ENCODE measurements at regions not wholly inside any gene's neighbourhood (a gene's known extent, or its start where the extent isn't known, plus 50 kb on each side); places are given as distances from the start of the nearest gene placed in this dataset.
"Not testable (repeated sequence)": the region's sequence is repeated elsewhere in the genome, so short reads cannot be mapped to it uniquely, and the experiment has no call there.

DNA sequence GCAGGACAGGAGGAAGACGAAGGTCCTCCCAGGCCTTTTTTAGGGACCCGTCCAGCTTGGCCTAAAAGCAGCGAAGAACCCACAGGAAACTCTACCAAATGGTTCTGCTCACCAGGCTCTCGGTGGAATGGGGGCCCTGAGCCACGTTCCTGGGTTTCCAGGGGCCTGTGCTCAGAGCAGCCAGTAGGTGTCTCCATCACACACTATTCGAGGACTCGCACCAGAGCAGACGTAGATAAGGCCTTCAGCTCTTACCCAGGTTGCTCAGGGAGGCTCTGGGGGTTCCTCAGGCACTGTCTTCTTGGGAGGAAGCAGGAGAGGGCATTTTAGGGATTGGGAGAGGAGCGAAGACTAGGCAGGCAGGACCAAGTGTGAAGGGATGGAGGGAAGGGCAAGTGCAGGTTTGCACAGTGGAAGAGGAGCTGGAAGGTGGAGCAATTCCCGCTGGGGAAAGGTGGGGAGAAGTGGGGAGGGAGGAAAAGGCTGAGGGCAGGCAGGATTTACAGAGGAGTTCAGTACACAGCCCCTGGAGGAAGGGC is 157.1 kb downstream of the RGS9 start:
- ATAC-seq (ENCODE audit: poor library complexity) (peak; percentile 88), DNase-seq (peak; percentile 32 to 78 (median 50))
- intact Hi-C loops (cut with DNase I, micrococcal nuclease): loop anchor here (1.0 to 10.0 kb wide), 4 partner anchors 262 to 871 kb away; no protein-coding TSS in a partner anchor
- Mint-ChIP-seq H3K27ac (no peak overlapping the region), H3K36me3 (ENCODE audit: low read depth) (no peaks in the 10 kb centered on the region), H3K27me3 (peaks cover 3% of the 10 kb centered on the region), H3K4me1 (ENCODE audit: low read depth) (peaks cover 5% of the 10 kb centered on the region), H3K4me3 (no peak overlapping the region), H3K9me3 (no peaks in the 10 kb centered on the region)
- CTCF ChIA-PET: interaction anchor here (0.6 to 1.7 kb wide), 8 partner anchors 12 to 1439 kb away, joined by 3 to 15 read pairs (median 4); no protein-coding TSS in a partner anchor
- Histone ChIP-seq H3K4me1 (ENCODE audit: insufficient read depth, low read length) (peaks cover 7% of the 10 kb centered on the region), H3K36me3 (ENCODE audit: insufficient read depth, low read length) (no peaks in the 10 kb centered on the region), H3K27me3 (ENCODE audit: control insufficient read depth in 1 of 2, insufficient read depth in 2 of 2, low read length in 2 of 2) (no peaks in the 10 kb centered on the region), H3K4me3 (ENCODE audit: low read length) (no peak overlapping the region), H3K27ac (ENCODE audit: low read depth in 1 of 2, low read length in 2 of 2) (no peak overlapping the region), H3K9me3 (ENCODE audit: control insufficient read depth in 1 of 2, insufficient read depth in 1 of 2, low read length in 2 of 2) (no peaks in the 10 kb centered on the region)
- TF ChIP-seq, protein P1, sequence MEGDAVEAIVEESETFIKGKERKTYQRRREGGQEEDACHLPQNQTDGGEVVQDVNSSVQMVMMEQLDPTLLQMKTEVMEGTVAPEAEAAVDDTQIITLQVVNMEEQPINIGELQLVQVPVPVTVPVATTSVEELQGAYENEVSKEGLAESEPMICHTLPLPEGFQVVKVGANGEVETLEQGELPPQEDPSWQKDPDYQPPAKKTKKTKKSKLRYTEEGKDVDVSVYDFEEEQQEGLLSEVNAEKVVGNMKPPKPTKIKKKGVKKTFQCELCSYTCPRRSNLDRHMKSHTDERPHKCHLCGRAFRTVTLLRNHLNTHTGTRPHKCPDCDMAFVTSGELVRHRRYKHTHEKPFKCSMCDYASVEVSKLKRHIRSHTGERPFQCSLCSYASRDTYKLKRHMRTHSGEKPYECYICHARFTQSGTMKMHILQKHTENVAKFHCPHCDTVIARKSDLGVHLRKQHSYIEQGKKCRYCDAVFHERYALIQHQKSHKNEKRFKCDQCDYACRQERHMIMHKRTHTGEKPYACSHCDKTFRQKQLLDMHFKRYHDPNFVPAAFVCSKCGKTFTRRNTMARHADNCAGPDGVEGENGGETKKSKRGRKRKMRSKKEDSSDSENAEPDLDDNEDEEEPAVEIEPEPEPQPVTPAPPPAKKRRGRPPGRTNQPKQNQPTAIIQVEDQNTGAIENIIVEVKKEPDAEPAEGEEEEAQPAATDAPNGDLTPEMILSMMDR (IDR thresholded peaks at IDR 0.05): peak; percentile 76
- POLR2A ChIA-PET: interaction anchor here (0.8 kb wide), 1 partner anchor 263 kb away, joined by 3 read pairs; no protein-coding TSS in a partner anchor

DNA sequence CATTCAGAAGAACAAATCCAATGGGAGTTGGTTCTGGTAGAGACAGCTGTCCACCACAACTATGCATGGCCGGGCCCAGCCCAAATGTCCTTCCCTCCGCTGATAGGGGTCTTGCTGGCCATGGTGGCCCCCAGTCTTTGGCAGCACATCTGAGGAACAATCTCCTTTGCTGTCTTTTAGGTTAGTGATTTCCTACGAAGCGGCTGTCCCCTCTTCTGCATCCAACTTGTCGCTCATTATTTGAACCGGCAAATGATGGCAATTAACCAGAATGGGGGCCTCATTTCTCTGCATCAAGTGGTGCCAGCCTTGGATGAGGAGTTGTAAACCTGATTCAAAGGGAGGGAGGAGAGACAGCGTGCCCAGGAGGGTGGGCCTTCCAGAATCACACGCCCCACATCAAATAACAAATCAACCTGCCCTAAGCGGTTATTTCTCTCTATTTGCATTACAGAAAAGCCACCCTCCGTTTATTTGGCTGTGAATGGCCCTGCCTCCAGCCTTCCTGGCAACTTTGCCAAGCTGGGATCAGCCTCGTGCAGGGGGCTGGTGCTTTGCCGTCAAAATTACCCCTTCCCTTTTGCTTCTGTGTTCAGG is 156.5 kb downstream of the RGS9 start:
- no peak overlapping the region for H3K27ac Mint-ChIP-seq
- no peaks in the 10 kb centered on the region for H3K36me3 ChIP-seq (ENCODE audit: insufficient read depth, low read length)
- H3K9me3 Mint-ChIP-seq: no peaks in the 10 kb centered on the region
- ChIA-PET CTCF (interaction anchor here (1.0 to 1.7 kb wide), 5 partner anchors 62 to 871 kb away, joined by 3 to 15 read pairs (median 5); no protein-coding TSS in a partner anchor), POLR2A (interaction anchor here (0.8 kb wide), 1 partner anchor 264 kb away, joined by 3 read pairs; no protein-coding TSS in a partner anchor)
- peaks cover 7% of the 10 kb centered on the region for H3K4me1 ChIP-seq (ENCODE audit: insufficient read depth, low read length)
- no peak for DNase-seq
- no peaks in the 10 kb centered on the region for H3K9me3 ChIP-seq (ENCODE audit: control insufficient read depth in 1 of 2, insufficient read depth in 1 of 2, low read length in 2 of 2)
- H3K36me3 Mint-ChIP-seq (ENCODE audit: low read depth): no peaks in the 10 kb centered on the region
- H3K27ac ChIP-seq (ENCODE audit: low read depth in 1 of 2, low read length in 2 of 2): no peak overlapping the region
- H3K27me3 Mint-ChIP-seq: peaks cover 3% of the 10 kb centered on the region
- TF ChIP-seq, protein P1 (IDR thresholded peaks at IDR 0.05): no peak
- peaks cover 5% of the 10 kb centered on the region for H3K4me1 Mint-ChIP-seq (ENCODE audit: low read depth)
- H3K4me3 ChIP-seq (ENCODE audit: low read length): no peak overlapping the region
- no peak for ATAC-seq (ENCODE audit: poor library complexity)
- H3K4me3 Mint-ChIP-seq: no peak overlapping the region
- intact Hi-C loops (cut with DNase I, micrococcal nuclease): loop anchor here (1.0 to 10.0 kb wide), 4 partner anchors 263 to 872 kb away; no protein-coding TSS in a partner anchor
- H3K27me3 ChIP-seq (ENCODE audit: control insufficient read depth in 1 of 2, insufficient read depth in 2 of 2, low read length in 2 of 2): no peaks in the 10 kb centered on the region

DNA sequence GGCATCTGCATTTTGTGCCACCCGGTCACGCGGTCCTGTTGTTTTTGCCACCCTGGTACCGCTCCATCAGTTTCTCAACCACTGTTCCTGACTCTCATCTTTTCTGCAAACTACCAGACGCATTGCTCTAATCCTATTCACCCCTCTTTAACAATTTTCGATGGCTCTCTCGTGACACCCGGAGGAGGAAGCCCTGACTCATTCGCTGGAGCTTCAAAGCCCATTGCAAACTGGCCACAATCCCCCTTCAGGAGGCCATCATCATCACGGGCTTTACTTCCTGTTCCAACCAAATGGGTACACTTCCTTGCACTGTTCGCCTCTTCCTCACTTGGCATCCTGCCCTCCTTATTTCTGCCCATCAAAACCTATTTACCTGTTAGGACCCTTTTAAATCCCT is 155.3 kb downstream of the RGS9 start:
- H3K9me3 ChIP-seq (ENCODE audit: control insufficient read depth in 1 of 2, insufficient read depth in 1 of 2, low read length in 2 of 2): no peaks in the 10 kb centered on the region
- peaks cover 3% of the 10 kb centered on the region for H3K27me3 Mint-ChIP-seq
- ChIA-PET CTCF (no interaction called here), POLR2A (no interaction called here)
- no peak overlapping the region for H3K4me3 ChIP-seq (ENCODE audit: low read length)
- no peaks in the 10 kb centered on the region for H3K36me3 Mint-ChIP-seq (ENCODE audit: low read depth)
- H3K4me1 Mint-ChIP-seq (ENCODE audit: low read depth): peaks cover 5% of the 10 kb centered on the region
- H3K36me3 ChIP-seq (ENCODE audit: insufficient read depth, low read length): no peaks in the 10 kb centered on the region
- no peak overlapping the region for H3K27ac ChIP-seq (ENCODE audit: low read depth in 1 of 2, low read length in 2 of 2)
- no peak for DNase-seq
- H3K9me3 Mint-ChIP-seq: no peaks in the 10 kb centered on the region
- no peak for ATAC-seq (ENCODE audit: poor library complexity)
- intact Hi-C loops (cut with DNase I, micrococcal nuclease): loop anchor here in 1 of 2 experiments (10.0 kb wide), 1 partner anchor 692 kb away; no protein-coding TSS in a partner anchor
- H3K4me1 ChIP-seq (ENCODE audit: insufficient read depth, low read length): peaks cover 7% of the 10 kb centered on the region
- H3K4me3 Mint-ChIP-seq: no peak overlapping the region
- H3K27me3 ChIP-seq (ENCODE audit: control insufficient read depth in 1 of 2, insufficient read depth in 2 of 2, low read length in 2 of 2): no peaks in the 10 kb centered on the region
- TF ChIP-seq, protein P1 (IDR thresholded peaks at IDR 0.05): no peak
- H3K27ac Mint-ChIP-seq: no peak overlapping the region

DNA sequence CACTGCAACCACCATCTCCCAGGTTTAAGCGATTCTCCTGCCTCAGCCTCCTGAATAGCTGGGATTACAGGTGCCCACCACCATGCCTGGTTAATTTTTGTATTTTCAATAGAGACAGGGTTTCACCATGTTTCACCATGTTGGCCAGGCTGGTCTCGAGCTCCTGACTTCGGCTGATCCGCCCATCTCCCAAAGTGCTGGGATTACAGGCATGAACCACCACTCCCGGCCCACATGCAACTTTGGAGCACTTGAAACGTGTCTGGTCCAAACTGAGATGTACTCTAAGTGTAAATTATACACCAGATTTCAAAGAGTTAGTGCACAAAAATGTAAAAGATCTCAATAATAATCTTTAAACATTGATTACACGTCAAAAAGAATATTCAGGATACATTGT is 154.1 kb downstream of the RGS9 start:
- ATAC-seq (ENCODE audit: poor library complexity); DNase-seq; H3K9me3 ChIP-seq (ENCODE audit: control insufficient read depth in 1 of 2, insufficient read depth in 1 of 2, low read length in 2 of 2); H3K27me3 ChIP-seq (ENCODE audit: control insufficient read depth in 1 of 2, insufficient read depth in 2 of 2, low read length in 2 of 2); H3K36me3 Mint-ChIP-seq (ENCODE audit: low read depth); H3K4me1 Mint-ChIP-seq (ENCODE audit: low read depth); H3K9me3 Mint-ChIP-seq; POLR2A ChIA-PET; H3K36me3 ChIP-seq (ENCODE audit: insufficient read depth, low read length); H3K27me3 Mint-ChIP-seq; H3K4me3 Mint-ChIP-seq; H3K27ac ChIP-seq (ENCODE audit: low read depth in 1 of 2, low read length in 2 of 2); H3K4me3 ChIP-seq (ENCODE audit: low read length); H3K4me1 ChIP-seq (ENCODE audit: insufficient read depth, low read length); H3K27ac Mint-ChIP-seq: not testable (repeated sequence)
- CTCF ChIA-PET: interaction anchor here (1.1 kb wide), 1 partner anchor 506 kb away, joined by 3 read pairs; no protein-coding TSS in a partner anchor
- intact Hi-C loops (cut with DNase I, micrococcal nuclease): loop anchor here in 1 of 2 experiments (10.0 kb wide), 1 partner anchor 694 kb away; no protein-coding TSS in a partner anchor
